ENCODE measurements at regions not wholly inside any gene's neighbourhood (a gene's known extent, or its start where the extent isn't known, plus 50 kb on each side); places are given as distances from the start of the nearest gene placed in this dataset.

- no peak for TF ChIP-seq EP300 (IDR thresholded peaks at IDR 0.05)
- TF ChIP-seq, protein P1, sequence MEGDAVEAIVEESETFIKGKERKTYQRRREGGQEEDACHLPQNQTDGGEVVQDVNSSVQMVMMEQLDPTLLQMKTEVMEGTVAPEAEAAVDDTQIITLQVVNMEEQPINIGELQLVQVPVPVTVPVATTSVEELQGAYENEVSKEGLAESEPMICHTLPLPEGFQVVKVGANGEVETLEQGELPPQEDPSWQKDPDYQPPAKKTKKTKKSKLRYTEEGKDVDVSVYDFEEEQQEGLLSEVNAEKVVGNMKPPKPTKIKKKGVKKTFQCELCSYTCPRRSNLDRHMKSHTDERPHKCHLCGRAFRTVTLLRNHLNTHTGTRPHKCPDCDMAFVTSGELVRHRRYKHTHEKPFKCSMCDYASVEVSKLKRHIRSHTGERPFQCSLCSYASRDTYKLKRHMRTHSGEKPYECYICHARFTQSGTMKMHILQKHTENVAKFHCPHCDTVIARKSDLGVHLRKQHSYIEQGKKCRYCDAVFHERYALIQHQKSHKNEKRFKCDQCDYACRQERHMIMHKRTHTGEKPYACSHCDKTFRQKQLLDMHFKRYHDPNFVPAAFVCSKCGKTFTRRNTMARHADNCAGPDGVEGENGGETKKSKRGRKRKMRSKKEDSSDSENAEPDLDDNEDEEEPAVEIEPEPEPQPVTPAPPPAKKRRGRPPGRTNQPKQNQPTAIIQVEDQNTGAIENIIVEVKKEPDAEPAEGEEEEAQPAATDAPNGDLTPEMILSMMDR (IDR thresholded peaks at IDR 0.05): no peak
Observed at GRCh38 chr14:76698631-76699030, 62.6 kb upstream of the VASH1 start.

Data from ovary (tissue), 3 donors.